Body of pancreas (tissue), 4 donors: ENCODE measurements at regions not wholly inside any gene's neighbourhood (a gene's known extent, or its start where the extent isn't known, plus 50 kb on each side); places are given as distances from the start of the nearest gene placed in this dataset.

Experiments used
- ATAC-seq: fragments of 150-250 bp; one replicate; pipeline ENCODE4 v1.9.1; 2016
- DNase-seq, 4 donors: peaks; one replicate each; pipeline ENCODE4 v3.0.0-alpha.2; 2019
- H3K27ac ChIP-seq, 4 donors: fragments of 200-600 bp; sonication (generic); 1 replicate in 3 of 4; 2 replicates in 1 of 4; pipeline versions ENCODE4 v1.5.1 to v1.6.1; 2016 to 2019; ENCODE audit warnings: mild to moderate bottlenecking in 1 of 4, mixed read lengths in 1 of 4, moderate library complexity in 1 of 4
- H3K27me3 ChIP-seq, 2 donors: fragments of 200-600 bp; sonication (generic); one replicate each; pipeline ENCODE4 v1.6.0; 2016; ENCODE audit warnings: mild to moderate bottlenecking in 1 of 2
- H3K36me3 ChIP-seq, 2 donors: fragments of 200-600 bp; sonication (generic); replicated peaks in 1 of 2; 2 replicates each; pipeline ENCODE4 v1.5.1; 2016; ENCODE audit warnings: low read depth in 2 of 2; ENCODE audit not compliant: insufficient read depth in 1 of 2
- H3K4me1 ChIP-seq: fragments of 200-600 bp; sonication (generic); one replicate; pipeline ENCODE4 v1.6.0; 2016
- H3K4me3 ChIP-seq, 2 donors: fragments of 200-600 bp; sonication (generic); 1 replicate in 1 of 2; 2 replicates in 1 of 2; pipeline ENCODE4 v1.5.1; 2016 to 2019
- H3K9me3 ChIP-seq, 3 donors: fragments of 200-600 bp; sonication (generic); 1 replicate in 2 of 3; 2 replicates in 1 of 3; pipeline ENCODE4 v1.5.1; 2016
- CTCF ChIP-seq, 7 experiments: fragments of 450-650 bp in 4 of 7; fragments of 200-600 bp in 3 of 7; sonication (generic) in 3 of 7; IDR thresholded peaks; one replicate each; pipeline ENCODE4 v1.5.1; 2016 to 2019; ENCODE audit warnings: antibody characterized with exemption in 7 of 7
- POLR2A ChIP-seq, 3 donors: fragments of 450-650 bp; IDR thresholded peaks; one replicate each; pipeline ENCODE4 v1.6.1; 2016; ENCODE audit warnings: antibody characterized with exemption in 3 of 3, mild to moderate bottlenecking in 2 of 3
- WGBS, 2 donors: methylation state at CpG; one replicate each; pipeline ENCODE4 v1.1.5; 2017; 5-methylcytosine and 5-hydroxymethylcytosine counted together
- intact Hi-C: fragments of 100-400 bp; cut with DNase I; formaldehyde crosslinking; loops from one replicate; pipeline ENCODE4 v1.15.1; 2023

GRCh38 chr14:22039938-22040780 lies 366.5 kb upstream of the OR4E1 start:
- intact Hi-C loops = no loop called here
- no peaks in the 10 kb centered on the region for H3K36me3 ChIP-seq
- H3K27ac ChIP-seq = no peak overlapping the region
- no peaks in the 10 kb centered on the region for H3K27me3 ChIP-seq
- peak; percentile 11 to 41 (median 27) for TF ChIP-seq CTCF (IDR thresholded peaks at IDR 0.05)
- no peak for TF ChIP-seq POLR2A (IDR thresholded peaks at IDR 0.05)
- no peaks in the 10 kb centered on the region for H3K4me1 ChIP-seq
- ATAC-seq (no peak), DNase-seq (peak in 1 of 4 donors; percentile 17)
- 32 to 40% methylated on average over 6 of the region's 6 CpGs for WGBS, 2 donors
- no peak overlapping the region for H3K4me3 ChIP-seq
- no peaks in the 10 kb centered on the region for H3K9me3 ChIP-seq

- 66 to 74% methylated on average over 2 of the region's 2 CpGs for WGBS, 2 donors
- ATAC-seq = no peak
- TF ChIP-seq POLR2A (IDR thresholded peaks at IDR 0.05) (no peak), CTCF (IDR thresholded peaks at IDR 0.05) (no peak)
- Histone ChIP-seq H3K9me3 (no peaks in the 10 kb centered on the region), H3K27ac (no peak overlapping the region), H3K4me1 (no peaks in the 10 kb centered on the region), H3K36me3 (no peaks in the 10 kb centered on the region), H3K4me3 (no peak overlapping the region), H3K27me3 (no peaks in the 10 kb centered on the region)
- no peak for DNase-seq
- intact Hi-C loops = no loop called here
Observed at GRCh38 chr14:22036541-22037239, 363.1 kb upstream of the OR4E1 start.

GRCh38 chr14:22026527-22026926 lies 352.9 kb upstream of the OR4E1 start:
- WGBS, 2 donors = 30 to 36% methylated on average over 2 of the region's 2 CpGs
- no peaks in the 10 kb centered on the region for H3K4me1 ChIP-seq
- no peak overlapping the region for H3K27ac ChIP-seq
- TF ChIP-seq CTCF (IDR thresholded peaks at IDR 0.05) (no peak), POLR2A (IDR thresholded peaks at IDR 0.05) (no peak)
- H3K27me3 ChIP-seq = no peaks in the 10 kb centered on the region
- intact Hi-C loops = no loop called here
- H3K36me3 ChIP-seq = no peaks in the 10 kb centered on the region
- no peak overlapping the region for H3K4me3 ChIP-seq
- H3K9me3 ChIP-seq = no peaks in the 10 kb centered on the region
- ATAC-seq (no peak), DNase-seq (no peak)

GRCh38 chr14:22025879-22026278 lies 352.3 kb upstream of the OR4E1 start:
- H3K27ac ChIP-seq = no peak overlapping the region
- H3K36me3 ChIP-seq = no peaks in the 10 kb centered on the region
- DNase-seq = no peak
- WGBS, 2 donors = 35 to 67% methylated on average over 1 of the region's 1 CpG
- H3K4me3 ChIP-seq = no peak overlapping the region
- intact Hi-C loops = no loop called here
- no peaks in the 10 kb centered on the region for H3K27me3 ChIP-seq
- no peak for ATAC-seq
- no peaks in the 10 kb centered on the region for H3K4me1 ChIP-seq
- TF ChIP-seq CTCF (IDR thresholded peaks at IDR 0.05) = no peak
- no peak for TF ChIP-seq POLR2A (IDR thresholded peaks at IDR 0.05)
- no peaks in the 10 kb centered on the region for H3K9me3 ChIP-seq
